ENCODE measurements at regions not wholly inside any gene's neighbourhood (a gene's known extent, or its start where the extent isn't known, plus 50 kb on each side); places are given as distances from the start of the nearest gene placed in this dataset.

DNA sequence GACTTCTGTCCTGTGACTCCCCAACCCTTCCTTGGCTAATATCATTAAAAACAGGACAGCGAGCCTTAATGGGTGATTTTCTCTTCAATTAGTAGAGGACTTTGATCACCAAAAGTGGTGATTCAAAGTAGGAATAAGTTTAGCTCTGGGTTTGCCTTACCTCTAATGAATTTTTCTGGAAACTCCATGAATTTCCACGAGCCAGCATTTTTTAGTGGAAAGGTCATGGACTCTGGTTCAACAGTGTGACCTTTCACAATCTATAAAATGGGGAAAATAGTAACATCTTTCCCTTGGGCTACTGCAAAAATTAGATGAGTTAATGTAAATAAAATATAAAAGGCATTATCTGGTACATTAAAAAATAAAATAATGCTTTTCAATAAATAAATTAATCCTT lies 417.8 kb upstream of the NR2F2 start:
- TF ChIP-seq, protein P1, sequence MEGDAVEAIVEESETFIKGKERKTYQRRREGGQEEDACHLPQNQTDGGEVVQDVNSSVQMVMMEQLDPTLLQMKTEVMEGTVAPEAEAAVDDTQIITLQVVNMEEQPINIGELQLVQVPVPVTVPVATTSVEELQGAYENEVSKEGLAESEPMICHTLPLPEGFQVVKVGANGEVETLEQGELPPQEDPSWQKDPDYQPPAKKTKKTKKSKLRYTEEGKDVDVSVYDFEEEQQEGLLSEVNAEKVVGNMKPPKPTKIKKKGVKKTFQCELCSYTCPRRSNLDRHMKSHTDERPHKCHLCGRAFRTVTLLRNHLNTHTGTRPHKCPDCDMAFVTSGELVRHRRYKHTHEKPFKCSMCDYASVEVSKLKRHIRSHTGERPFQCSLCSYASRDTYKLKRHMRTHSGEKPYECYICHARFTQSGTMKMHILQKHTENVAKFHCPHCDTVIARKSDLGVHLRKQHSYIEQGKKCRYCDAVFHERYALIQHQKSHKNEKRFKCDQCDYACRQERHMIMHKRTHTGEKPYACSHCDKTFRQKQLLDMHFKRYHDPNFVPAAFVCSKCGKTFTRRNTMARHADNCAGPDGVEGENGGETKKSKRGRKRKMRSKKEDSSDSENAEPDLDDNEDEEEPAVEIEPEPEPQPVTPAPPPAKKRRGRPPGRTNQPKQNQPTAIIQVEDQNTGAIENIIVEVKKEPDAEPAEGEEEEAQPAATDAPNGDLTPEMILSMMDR (IDR thresholded peaks at IDR 0.05) = no peak
- no peak for TF ChIP-seq POLR2A (IDR thresholded peaks at IDR 0.05)
